Body of pancreas (tissue), 4 donors: ENCODE measurements at regions not wholly inside any gene's neighbourhood (a gene's known extent, or its start where the extent isn't known, plus 50 kb on each side); places are given as distances from the start of the nearest gene placed in this dataset.

Experiments
- CTCF ChIP-seq, 7 experiments: fragments of 450-650 bp in 4 of 7; fragments of 200-600 bp in 3 of 7; sonication (generic) in 3 of 7; IDR thresholded peaks; one replicate each; pipeline ENCODE4 v1.5.1; 2016 to 2019; ENCODE audit warnings: antibody characterized with exemption in 7 of 7
- POLR2A ChIP-seq, 3 donors: fragments of 450-650 bp; IDR thresholded peaks; one replicate each; pipeline ENCODE4 v1.6.1; 2016; ENCODE audit warnings: antibody characterized with exemption in 3 of 3, mild to moderate bottlenecking in 2 of 3

- TF ChIP-seq CTCF (IDR thresholded peaks at IDR 0.05), result no peak
- TF ChIP-seq POLR2A (IDR thresholded peaks at IDR 0.05), result no peak
These were observed 97.7 kb upstream of the MTPN start for GRCh38 chr7:136074843-136075242.
